HEK293T (cell line): ENCODE measurements at regions not wholly inside any gene's neighbourhood (a gene's known extent, or its start where the extent isn't known, plus 50 kb on each side); places are given as distances from the start of the nearest gene placed in this dataset.

Experiments used
- CTCF ChIA-PET: fragments of 350-600 bp; formaldehyde crosslinking; extraction: SDS; loops from one replicate; lab custom pipeline; 2021; ENCODE audit warnings: antibody characterized with exemption, inconsistent platforms; lab: Yijun Ruan, JAX
- POLR2A ChIA-PET: fragments of 350-600 bp; formaldehyde crosslinking; extraction: SDS; loops from one replicate; lab custom pipeline; 2020; ENCODE audit warnings: antibody characterized with exemption, inconsistent platforms; lab: Yijun Ruan, JAX
- DNase-seq: peaks from one replicate; pipeline ENCODE4 v3.0.0; 2012; ENCODE audit warnings: mixed read lengths; ENCODE audit errors: extremely low spot score
- ARNT ChIP-seq: fragments of 450-650 bp; IDR thresholded peaks from 2 replicates; pipeline ENCODE4 v1.6.1; 2017; ENCODE audit warnings: mild to moderate bottlenecking
- BHLHE40 ChIP-seq: fragments of 450-650 bp; IDR thresholded peaks from 2 replicates; pipeline ENCODE4 v1.6.1; 2016; ENCODE audit warnings: mild to moderate bottlenecking, moderate library complexity, borderline replicate concordance
- CTBP1 ChIP-seq: fragments of 450-650 bp; IDR thresholded peaks from 2 replicates; pipeline ENCODE4 v1.6.1; 2016; ENCODE audit warnings: borderline replicate concordance
- ELF4 ChIP-seq: fragments of 450-650 bp; IDR thresholded peaks from 2 replicates; pipeline ENCODE4 v1.6.1; 2017; ENCODE audit warnings: antibody characterized with exemption
- FOXA1 ChIP-seq: fragments of 450-650 bp; IDR thresholded peaks from 2 replicates; pipeline ENCODE4 v1.6.1; 2016; ENCODE audit warnings: mild to moderate bottlenecking
- FOXK2 ChIP-seq: fragments of 450-650 bp; IDR thresholded peaks from 2 replicates; pipeline ENCODE4 v1.6.1; 2016; ENCODE audit warnings: mild to moderate bottlenecking
- FOXM1 ChIP-seq: fragments of 450-650 bp; IDR thresholded peaks from 2 replicates; pipeline ENCODE4 v1.6.1; 2017; ENCODE audit warnings: mild to moderate bottlenecking, borderline replicate concordance
- HDGF ChIP-seq: fragments of 450-650 bp; IDR thresholded peaks from 2 replicates; pipeline ENCODE4 v1.6.1; 2017; ENCODE audit warnings: antibody characterized with exemption, borderline replicate concordance
- L3MBTL2 ChIP-seq: fragments of 450-650 bp; conservative IDR thresholded peaks from 2 replicates; pipeline ENCODE4 v1.6.1; 2016; ENCODE audit warnings: mild to moderate bottlenecking
- LEF1 ChIP-seq: fragments of 450-650 bp; IDR thresholded peaks from 2 replicates; pipeline ENCODE4 v1.6.1; 2017; ENCODE audit warnings: mild to moderate bottlenecking, borderline replicate concordance
- NFRKB ChIP-seq: fragments of 450-650 bp; IDR thresholded peaks from 2 replicates; pipeline ENCODE4 v1.6.1; 2016; ENCODE audit warnings: mild to moderate bottlenecking, moderate library complexity
- PKNOX1 ChIP-seq: fragments of 450-650 bp; IDR thresholded peaks from 2 replicates; pipeline ENCODE4 v1.6.1; 2016
- SP1 ChIP-seq: fragments of 450-650 bp; IDR thresholded peaks from 2 replicates; pipeline ENCODE4 v1.6.1; 2017
- SUZ12 ChIP-seq: fragments of 450-650 bp; IDR thresholded peaks from 2 replicates; pipeline ENCODE4 v1.6.1; 2016; ENCODE audit warnings: mild to moderate bottlenecking
- TARDBP ChIP-seq: fragments of 450-650 bp; IDR thresholded peaks from 2 replicates; pipeline ENCODE4 v1.6.1; 2016
- ZNF384 ChIP-seq: fragments of 450-650 bp; IDR thresholded peaks from 2 replicates; pipeline ENCODE4 v1.6.1; 2016

GRCh38 chr4:164606478-164606877, 147.5 kb upstream of the SMIM31 start:
- no peak for DNase-seq
- POLR2A ChIA-PET = no interaction called here
- CTCF ChIA-PET = interaction anchor here (0.7 kb wide), 1 partner anchor 1869 kb away, joined by 4 read pairs; no protein-coding TSS in a partner anchor
- no peak for TF ChIP-seq TARDBP
- TF ChIP-seq FOXM1 = no peak
- no peak for TF ChIP-seq CTBP1
- TF ChIP-seq BHLHE40 = no peak
- no peak for TF ChIP-seq FOXA1
- no peak for TF ChIP-seq SUZ12

GRCh38 chr4:164613256-164613655, 140.7 kb upstream of the SMIM31 start:
- ChIA-PET POLR2A (no interaction called here), CTCF (interaction anchor here (1.3 kb wide), 1 partner anchor 473 kb away, joined by 3 read pairs; no protein-coding TSS in a partner anchor)
- no peak for DNase-seq
- TF ChIP-seq NFRKB = no peak
- no peak for TF ChIP-seq ZNF384
- no peak for TF ChIP-seq SP1
- no peak for TF ChIP-seq HDGF
- TF ChIP-seq PKNOX1 = no peak
- TF ChIP-seq ARNT = no peak
- no peak for TF ChIP-seq FOXK2
- no peak for TF ChIP-seq LEF1
- no peak for TF ChIP-seq FOXM1
- TF ChIP-seq BHLHE40 = no peak
- no peak for TF ChIP-seq SUZ12
- TF ChIP-seq ELF4 = no peak
- no peak for TF ChIP-seq L3MBTL2
- no peak for TF ChIP-seq CTBP1
- no peak for TF ChIP-seq FOXA1
- no peak for TF ChIP-seq TARDBP

GRCh38 chr4:164613792-164614191, 140.1 kb upstream of the SMIM31 start:
- ChIA-PET CTCF (interaction anchor here (1.3 kb wide), 1 partner anchor 474 kb away, joined by 3 read pairs; no protein-coding TSS in a partner anchor), POLR2A (no interaction called here)
- no peak for DNase-seq
- TF ChIP-seq ELF4 = no peak
- TF ChIP-seq ARNT = no peak
- TF ChIP-seq SP1 = no peak
- TF ChIP-seq L3MBTL2 = no peak

GRCh38 chr4:164614329-164614728, 139.6 kb upstream of the SMIM31 start:
- DNase-seq = no peak
- TF ChIP-seq LEF1 (no peak), L3MBTL2 (no peak), HDGF (no peak), BHLHE40 (no peak), FOXM1 (no peak), SP1 (no peak), FOXA1 (no peak), SUZ12 (no peak), FOXK2 (no peak), NFRKB (no peak)
- ChIA-PET POLR2A (no interaction called here), CTCF (interaction anchor here (0.6 to 1.3 kb wide), 2 partner anchors 255 to 474 kb away, joined by 3 read pairs; no protein-coding TSS in a partner anchor)

- ChIA-PET POLR2A (no interaction called here), CTCF (interaction anchor here (0.6 kb wide), 1 partner anchor 256 kb away, joined by 3 read pairs; no protein-coding TSS in a partner anchor)
These were observed 138.9 kb upstream of the SMIM31 start for GRCh38 chr4:164614999-164615398.

GRCh38 chr4:164615964-164616363, 138.0 kb upstream of the SMIM31 start:
- DNase-seq = no peak
- ChIA-PET POLR2A (no interaction called here), CTCF (no interaction called here)
- TF ChIP-seq NFRKB (no peak), L3MBTL2 (no peak), SUZ12 (no peak), CTBP1 (no peak), FOXA1 (no peak), TARDBP (no peak), PKNOX1 (no peak), FOXK2 (no peak), ZNF384 (no peak), ARNT (no peak)

More at GRCh38 chr4:164614999-164615398, 138.9 kb upstream of the SMIM31 start:
- TF ChIP-seq FOXA1 (no peak), PKNOX1 (no peak), LEF1 (no peak)
- no peak for DNase-seq

- ChIA-PET POLR2A (no interaction called here), CTCF (no interaction called here)
- TF ChIP-seq HDGF (no peak), TARDBP (no peak), FOXK2 (no peak), NFRKB (no peak), PKNOX1 (no peak), BHLHE40 (no peak)
- DNase-seq = no peak
These were observed 137.0 kb upstream of the SMIM31 start for GRCh38 chr4:164616961-164617360.
